Upper lobe of left lung (tissue), 4 donors: ENCODE measurements at regions not wholly inside any gene's neighbourhood (a gene's known extent, or its start where the extent isn't known, plus 50 kb on each side); places are given as distances from the start of the nearest gene placed in this dataset.

Experiments used
- EP300 ChIP-seq, 4 donors: sonication (generic); formaldehyde crosslinking; IDR thresholded peaks; one replicate each; pipeline ENCODE4 v1.5.1; 2017; ENCODE audit warnings: antibody characterized with exemption in 4 of 4, control low read depth in 2 of 4
- POLR2A ChIP-seq, 4 donors: fragments of 450-650 bp; IDR thresholded peaks; one replicate each; pipeline ENCODE4 v1.5.1; 2016 to 2017; ENCODE audit warnings: antibody characterized with exemption in 4 of 4, mild to moderate bottlenecking in 2 of 4
- POLR2AphosphoS5 ChIP-seq, 2 donors: sonication (generic); formaldehyde crosslinking; IDR thresholded peaks; one replicate each; pipeline ENCODE4 v1.5.1; 2017; ENCODE audit warnings: antibody characterized with exemption in 2 of 2
- TF ChIP-seq, protein P1 (sequence below), 6 experiments: fragments of 450-650 bp in 4 of 6; fragments of 200-600 bp in 2 of 6; sonication (generic) in 2 of 6; IDR thresholded peaks; one replicate each; pipeline ENCODE4 v1.5.1; 2016 to 2019; ENCODE audit warnings: antibody characterized with exemption in 6 of 6

DNA sequence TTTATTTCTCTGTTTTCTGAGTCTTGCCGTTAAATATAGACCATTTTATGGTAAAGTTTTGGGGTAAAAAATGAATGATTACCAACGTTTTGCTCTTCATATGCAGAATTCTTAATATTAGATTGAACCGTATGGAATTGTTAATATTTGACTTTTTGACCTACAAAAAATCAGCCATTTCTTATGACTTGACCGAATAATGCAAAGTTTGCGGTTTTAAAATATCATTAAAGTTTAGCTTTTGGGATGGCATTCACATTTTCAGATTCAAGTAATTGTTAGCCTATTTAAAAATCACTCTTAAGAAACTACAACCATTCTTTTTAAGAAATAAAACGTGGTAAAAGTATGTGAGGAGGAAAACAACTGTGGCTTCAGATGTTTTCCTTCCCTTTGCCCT, 138.0 kb downstream of the HAUS1 start:
- TF ChIP-seq, protein P1, sequence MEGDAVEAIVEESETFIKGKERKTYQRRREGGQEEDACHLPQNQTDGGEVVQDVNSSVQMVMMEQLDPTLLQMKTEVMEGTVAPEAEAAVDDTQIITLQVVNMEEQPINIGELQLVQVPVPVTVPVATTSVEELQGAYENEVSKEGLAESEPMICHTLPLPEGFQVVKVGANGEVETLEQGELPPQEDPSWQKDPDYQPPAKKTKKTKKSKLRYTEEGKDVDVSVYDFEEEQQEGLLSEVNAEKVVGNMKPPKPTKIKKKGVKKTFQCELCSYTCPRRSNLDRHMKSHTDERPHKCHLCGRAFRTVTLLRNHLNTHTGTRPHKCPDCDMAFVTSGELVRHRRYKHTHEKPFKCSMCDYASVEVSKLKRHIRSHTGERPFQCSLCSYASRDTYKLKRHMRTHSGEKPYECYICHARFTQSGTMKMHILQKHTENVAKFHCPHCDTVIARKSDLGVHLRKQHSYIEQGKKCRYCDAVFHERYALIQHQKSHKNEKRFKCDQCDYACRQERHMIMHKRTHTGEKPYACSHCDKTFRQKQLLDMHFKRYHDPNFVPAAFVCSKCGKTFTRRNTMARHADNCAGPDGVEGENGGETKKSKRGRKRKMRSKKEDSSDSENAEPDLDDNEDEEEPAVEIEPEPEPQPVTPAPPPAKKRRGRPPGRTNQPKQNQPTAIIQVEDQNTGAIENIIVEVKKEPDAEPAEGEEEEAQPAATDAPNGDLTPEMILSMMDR (IDR thresholded peaks at IDR 0.05) = no peak
- TF ChIP-seq POLR2A (IDR thresholded peaks at IDR 0.05) = no peak
- no peak for TF ChIP-seq POLR2AphosphoS5 (IDR thresholded peaks at IDR 0.05)
- no peak for TF ChIP-seq EP300 (IDR thresholded peaks at IDR 0.05)
